ENCODE measurements at regions not wholly inside any gene's neighbourhood (a gene's known extent, or its start where the extent isn't known, plus 50 kb on each side); places are given as distances from the start of the nearest gene placed in this dataset.
"Not testable (repeated sequence)": the region's sequence is repeated elsewhere in the genome, so short reads cannot be mapped to it uniquely, and the experiment has no call there.

GRCh38 chr4:64727391-64727790 is 318.1 kb upstream of the TECRL start:
- not testable (repeated sequence) for DNase-seq (ENCODE audit: low spot score)

- no peak for DNase-seq (ENCODE audit: low spot score)
These were observed 315.4 kb upstream of the TECRL start for GRCh38 chr4:64724689-64725088.

GRCh38 chr4:64721106-64721505 is 311.9 kb upstream of the TECRL start:
- no peak for DNase-seq (ENCODE audit: low spot score)

GRCh38 chr4:64718091-64718490 is 308.8 kb upstream of the TECRL start:
- no peak for DNase-seq (ENCODE audit: low spot score)

GRCh38 chr4:64715741-64716140 is 306.5 kb upstream of the TECRL start:
- no peak for DNase-seq (ENCODE audit: low spot score)

GRCh38 chr4:64713256-64713840 is 304.1 kb upstream of the TECRL start:
- peak; percentile 27 for DNase-seq (ENCODE audit: low spot score)

GRCh38 chr4:64712590-64712989 is 303.3 kb upstream of the TECRL start:
- no peak for DNase-seq (ENCODE audit: low spot score)

- DNase-seq (ENCODE audit: low spot score), result no peak
These were observed 296.7 kb upstream of the TECRL start for GRCh38 chr4:64705989-64706388.

GRCh38 chr4:64698171-64698570 is 288.9 kb upstream of the TECRL start:
- DNase-seq (ENCODE audit: low spot score), result no peak

- no peak for DNase-seq (ENCODE audit: low spot score)
These were observed 273.7 kb upstream of the TECRL start for GRCh38 chr4:64682946-64683345.

- DNase-seq (ENCODE audit: low spot score), result no peak
These were observed 273.2 kb upstream of the TECRL start for GRCh38 chr4:64682481-64682880.

- DNase-seq (ENCODE audit: low spot score), result not testable (repeated sequence)
These were observed 263.9 kb upstream of the TECRL start for GRCh38 chr4:64673121-64673520.

- DNase-seq (ENCODE audit: low spot score), result no peak
These were observed 261.4 kb upstream of the TECRL start for GRCh38 chr4:64670647-64671046.

- no peak for DNase-seq (ENCODE audit: low spot score)
These were observed 234.6 kb upstream of the TECRL start for GRCh38 chr4:64643841-64644240.

GRCh38 chr4:64642936-64643335 is 233.7 kb upstream of the TECRL start:
- DNase-seq (ENCODE audit: low spot score), result no peak

GRCh38 chr4:64640402-64640801 is 231.2 kb upstream of the TECRL start:
- DNase-seq (ENCODE audit: low spot score), result not testable (repeated sequence)

GRCh38 chr4:64625438-64625837 is 216.2 kb upstream of the TECRL start:
- DNase-seq (ENCODE audit: low spot score), result no peak

- no peak for DNase-seq (ENCODE audit: low spot score)
These were observed 208.6 kb upstream of the TECRL start for GRCh38 chr4:64617800-64618199.

- DNase-seq (ENCODE audit: low spot score), result no peak
These were observed 205.0 kb upstream of the TECRL start for GRCh38 chr4:64614276-64614675.

GRCh38 chr4:64613046-64613445 is 203.8 kb upstream of the TECRL start:
- no peak for DNase-seq (ENCODE audit: low spot score)

GRCh38 chr4:64598066-64598465 is 188.8 kb upstream of the TECRL start:
- DNase-seq (ENCODE audit: low spot score), result no peak

GRCh38 chr4:64594723-64595122 is 185.5 kb upstream of the TECRL start:
- no peak for DNase-seq (ENCODE audit: low spot score)

- no peak for DNase-seq (ENCODE audit: low spot score)
These were observed 179.3 kb upstream of the TECRL start for GRCh38 chr4:64588507-64588906.

- peak; percentile 20 for DNase-seq (ENCODE audit: low spot score)
These were observed 175.8 kb upstream of the TECRL start for GRCh38 chr4:64584981-64585557.

All from activated CD4-positive, alpha-beta T cell treated with anti-CD3 and anti-CD28 coated beads, Interleukin-2, Interleukin-4, amounts not matched to agents 100 ng/mL and 50 ng/mL, durations not matched to agents 16 hours and 8 hours (primary cell).